Activated naive CD8-positive, alpha-beta T cell treated with anti-CD3 and anti-CD28 coated beads, Interleukin-2, amount 10 ng/mL, durations not matched to agents 7 days and 5 days (primary cell): ENCODE measurements at regions not wholly inside any gene's neighbourhood (a gene's known extent, or its start where the extent isn't known, plus 50 kb on each side); places are given as distances from the start of the nearest gene placed in this dataset.
"Not testable (repeated sequence)": the region's sequence is repeated elsewhere in the genome, so short reads cannot be mapped to it uniquely, and the experiment has no call there.

Experiments used
- ATAC-seq: fragments of 150-1000 bp; cut with Tn5 transposase; one replicate; pipeline ENCODE4 v1.10.0; 2021; ENCODE audit warnings: low read depth, moderate library complexity
- POLR2A ChIA-PET: fragments of 350-600 bp; sonication (Branson Sonifier 250); formaldehyde crosslinking; loops from one replicate; lab custom pipeline; 2021; ENCODE audit warnings: antibody characterized with exemption; lab: Charles Lee
- DNase-seq: peaks from one replicate; pipeline ENCODE4 v3.0.0; 2021
- H3K27ac Mint-ChIP-seq: one replicate; pipeline ENCODE4 v1.8.0; 2022; ENCODE audit warnings: mild to moderate bottlenecking, mixed read lengths
- H3K27me3 Mint-ChIP-seq: one replicate; pipeline ENCODE4 v1.8.0; 2022; ENCODE audit warnings: mild to moderate bottlenecking, moderate library complexity, mixed read lengths
- H3K36me3 Mint-ChIP-seq: one replicate; pipeline ENCODE4 v1.8.0; 2021; ENCODE audit warnings: mild to moderate bottlenecking, mixed read lengths
- H3K4me1 Mint-ChIP-seq: one replicate; pipeline ENCODE4 v1.8.0; 2021; ENCODE audit warnings: mixed read lengths
- H3K4me3 Mint-ChIP-seq: one replicate; pipeline ENCODE4 v1.8.0; 2022; ENCODE audit warnings: mild to moderate bottlenecking, moderate library complexity, mixed read lengths
- H3K9me3 Mint-ChIP-seq: one replicate; pipeline ENCODE4 v1.8.0; 2021; ENCODE audit warnings: mixed read lengths

DNA sequence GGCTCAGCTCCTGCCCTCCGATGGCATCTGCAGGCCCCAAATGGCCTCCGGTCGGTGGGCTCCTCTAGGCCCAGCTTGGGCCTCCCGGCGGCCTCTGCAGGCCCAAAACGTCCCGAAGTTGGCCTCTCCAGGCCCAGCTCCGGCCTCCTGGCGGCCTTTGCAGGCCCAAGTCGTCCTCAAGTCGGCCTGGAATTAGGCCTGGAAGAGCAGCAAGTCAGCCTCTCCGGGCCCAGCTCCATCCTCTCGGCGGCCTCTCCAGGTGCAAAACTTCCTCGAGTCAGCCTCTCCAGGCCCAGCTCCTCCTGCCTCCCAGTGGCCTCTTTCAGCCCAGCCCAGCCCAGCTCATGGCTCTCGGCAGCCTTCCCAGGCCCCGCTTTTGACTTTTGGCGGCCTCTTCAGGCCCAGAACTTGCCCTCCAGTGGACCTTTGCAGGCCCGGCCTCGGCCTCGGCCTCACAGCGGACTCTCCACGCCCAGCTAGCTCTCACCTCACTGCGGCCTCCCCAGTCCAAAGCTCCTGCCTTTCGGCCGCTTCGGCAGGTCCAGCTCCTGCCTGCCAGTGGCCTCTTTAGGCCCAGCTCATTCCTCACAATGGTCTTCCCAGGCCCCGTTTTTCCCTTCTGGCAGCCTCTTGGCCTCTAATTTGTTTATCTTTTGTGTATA, 357.3 kb downstream of the ZNF37A start:
- H3K36me3 Mint-ChIP-seq: peaks cover 13% of the 10 kb centered on the region

More for the DNA sequence above, 357.3 kb downstream of the ZNF37A start:
- H3K4me1 Mint-ChIP-seq, POLR2A ChIA-PET, H3K9me3 Mint-ChIP-seq, H3K27me3 Mint-ChIP-seq, ATAC-seq, DNase-seq, H3K4me3 Mint-ChIP-seq, H3K27ac Mint-ChIP-seq: not testable (repeated sequence)
